PFSK-1 (cell line): ENCODE measurements at regions not wholly inside any gene's neighbourhood (a gene's known extent, or its start where the extent isn't known, plus 50 kb on each side); places are given as distances from the start of the nearest gene placed in this dataset.

ENCODE experiments used
- POLR2AphosphoS5 ChIP-seq: IDR thresholded peaks from 2 replicates; pipeline ENCODE4 v1.6.1; 2012; ENCODE audit warnings: low read depth, mild to moderate bottlenecking, control low read depth, low read length, moderate library complexity
- SIN3A ChIP-seq: IDR thresholded peaks from 2 replicates; pipeline ENCODE4 v1.6.1; 2012; ENCODE audit warnings: mild to moderate bottlenecking, low read length, moderate library complexity, borderline replicate concordance; ENCODE audit not compliant: insufficient read depth
- TF ChIP-seq, protein P1 (sequence below), 2 experiments: IDR thresholded peaks; 2 replicates each; pipeline versions ENCODE4 v1.6.1 to v1.8.0; 2011 to 2012; ENCODE audit warnings: low read depth in 2 of 2, low read length in 2 of 2, control low read depth in 1 of 2, inconsistent platforms in 1 of 2, mild to moderate bottlenecking in 1 of 2, moderate library complexity in 1 of 2; ENCODE audit not compliant: insufficient read depth in 1 of 2

DNA sequence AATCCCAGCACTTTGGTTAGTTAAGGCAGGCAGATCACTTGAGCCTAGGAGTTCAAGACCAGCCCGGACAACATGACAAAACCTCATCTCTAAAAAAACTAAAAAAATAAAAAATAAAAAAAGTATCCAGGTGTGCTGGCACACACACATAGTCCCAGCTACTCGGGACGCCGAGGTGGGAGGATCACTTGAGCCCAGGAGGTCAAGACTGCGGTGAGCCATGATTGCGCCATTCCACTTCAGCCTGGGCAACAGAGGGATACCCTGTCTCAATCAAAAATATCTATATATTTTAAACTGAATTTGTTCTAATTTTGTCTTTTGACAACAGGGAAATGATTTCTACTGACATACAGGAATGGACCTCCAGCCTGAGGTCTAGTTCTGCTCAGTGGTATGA, 73.3 kb upstream of the MBOAT2 start:
- TF ChIP-seq POLR2AphosphoS5 (no peak), SIN3A (no peak)
- TF ChIP-seq, protein P1, sequence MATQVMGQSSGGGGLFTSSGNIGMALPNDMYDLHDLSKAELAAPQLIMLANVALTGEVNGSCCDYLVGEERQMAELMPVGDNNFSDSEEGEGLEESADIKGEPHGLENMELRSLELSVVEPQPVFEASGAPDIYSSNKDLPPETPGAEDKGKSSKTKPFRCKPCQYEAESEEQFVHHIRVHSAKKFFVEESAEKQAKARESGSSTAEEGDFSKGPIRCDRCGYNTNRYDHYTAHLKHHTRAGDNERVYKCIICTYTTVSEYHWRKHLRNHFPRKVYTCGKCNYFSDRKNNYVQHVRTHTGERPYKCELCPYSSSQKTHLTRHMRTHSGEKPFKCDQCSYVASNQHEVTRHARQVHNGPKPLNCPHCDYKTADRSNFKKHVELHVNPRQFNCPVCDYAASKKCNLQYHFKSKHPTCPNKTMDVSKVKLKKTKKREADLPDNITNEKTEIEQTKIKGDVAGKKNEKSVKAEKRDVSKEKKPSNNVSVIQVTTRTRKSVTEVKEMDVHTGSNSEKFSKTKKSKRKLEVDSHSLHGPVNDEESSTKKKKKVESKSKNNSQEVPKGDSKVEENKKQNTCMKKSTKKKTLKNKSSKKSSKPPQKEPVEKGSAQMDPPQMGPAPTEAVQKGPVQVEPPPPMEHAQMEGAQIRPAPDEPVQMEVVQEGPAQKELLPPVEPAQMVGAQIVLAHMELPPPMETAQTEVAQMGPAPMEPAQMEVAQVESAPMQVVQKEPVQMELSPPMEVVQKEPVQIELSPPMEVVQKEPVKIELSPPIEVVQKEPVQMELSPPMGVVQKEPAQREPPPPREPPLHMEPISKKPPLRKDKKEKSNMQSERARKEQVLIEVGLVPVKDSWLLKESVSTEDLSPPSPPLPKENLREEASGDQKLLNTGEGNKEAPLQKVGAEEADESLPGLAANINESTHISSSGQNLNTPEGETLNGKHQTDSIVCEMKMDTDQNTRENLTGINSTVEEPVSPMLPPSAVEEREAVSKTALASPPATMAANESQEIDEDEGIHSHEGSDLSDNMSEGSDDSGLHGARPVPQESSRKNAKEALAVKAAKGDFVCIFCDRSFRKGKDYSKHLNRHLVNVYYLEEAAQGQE (IDR thresholded peaks at IDR 0.05; ENCODE audit: insufficient read depth in 1 of 2, low read depth in 2 of 2, low read length in 2 of 2), result no peak
